NCI-H1930 (cell line): ENCODE measurements at regions not wholly inside any gene's neighbourhood (a gene's known extent, or its start where the extent isn't known, plus 50 kb on each side); places are given as distances from the start of the nearest gene placed in this dataset.
"Not testable (repeated sequence)": the region's sequence is repeated elsewhere in the genome, so short reads cannot be mapped to it uniquely, and the experiment has no call there.

Experiments
- DNase-seq, 2 experiments: peaks; one replicate each; lab custom pipeline; 2025; lab: John Stamatoyannopoulos, UW

DNA sequence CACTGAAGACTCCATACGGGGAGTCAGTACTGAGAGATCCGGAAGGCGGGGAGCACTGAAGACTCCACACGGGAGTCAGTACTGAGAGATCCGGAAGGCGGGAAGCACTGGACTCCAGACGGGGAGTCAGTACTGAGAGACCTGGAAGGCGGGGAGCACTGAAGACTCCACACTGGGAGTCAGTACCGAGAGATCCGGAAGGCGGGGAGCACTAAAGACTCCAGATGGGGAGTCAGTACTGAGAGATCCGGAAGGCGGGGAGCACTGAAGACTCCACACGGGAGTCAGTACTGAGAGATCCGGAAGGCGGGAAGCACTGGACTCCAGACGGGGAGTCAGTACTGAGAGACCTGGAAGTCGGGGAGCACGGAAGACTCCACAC lies 77.2 kb downstream of the DLL1 start:
- DNase-seq = not testable (repeated sequence)

DNA sequence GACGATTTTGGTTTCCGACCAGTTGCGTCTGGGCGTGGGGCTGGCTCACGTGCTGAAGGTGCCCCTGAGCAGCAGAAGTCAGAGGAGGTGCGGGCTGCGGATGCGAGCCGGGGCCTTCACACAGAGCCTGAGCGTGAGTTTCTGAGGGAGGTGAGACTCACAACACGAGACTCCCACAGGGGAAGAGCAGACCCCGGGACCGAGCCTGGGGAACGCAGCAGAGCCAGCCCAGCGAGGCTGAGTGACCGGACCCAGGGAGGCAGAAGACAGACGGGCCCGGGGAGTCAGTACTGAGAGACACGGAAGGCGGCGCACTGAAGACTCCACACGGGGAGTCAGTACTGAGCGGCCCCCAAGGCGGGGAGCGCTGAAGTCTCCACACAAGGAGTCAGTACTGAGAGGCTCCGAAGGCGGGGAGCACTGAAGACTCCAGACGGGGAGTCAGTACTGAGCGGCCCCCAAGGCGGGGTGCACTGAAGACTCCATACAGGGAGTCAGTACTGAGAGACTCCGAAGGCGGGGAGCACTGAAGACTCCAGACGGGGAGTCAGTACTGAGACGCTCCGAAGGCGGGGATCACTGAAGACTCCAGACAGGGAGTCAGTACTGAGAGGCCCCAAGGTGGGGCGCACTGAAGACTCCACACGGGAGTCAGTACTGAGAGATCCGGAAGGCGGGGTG lies 77.8 kb downstream of the DLL1 start:
- DNase-seq = no peak

GRCh38 chr6:170212051-170212756 lies 78.7 kb downstream of the DLL1 start:
- DNase-seq = no peak

DNA sequence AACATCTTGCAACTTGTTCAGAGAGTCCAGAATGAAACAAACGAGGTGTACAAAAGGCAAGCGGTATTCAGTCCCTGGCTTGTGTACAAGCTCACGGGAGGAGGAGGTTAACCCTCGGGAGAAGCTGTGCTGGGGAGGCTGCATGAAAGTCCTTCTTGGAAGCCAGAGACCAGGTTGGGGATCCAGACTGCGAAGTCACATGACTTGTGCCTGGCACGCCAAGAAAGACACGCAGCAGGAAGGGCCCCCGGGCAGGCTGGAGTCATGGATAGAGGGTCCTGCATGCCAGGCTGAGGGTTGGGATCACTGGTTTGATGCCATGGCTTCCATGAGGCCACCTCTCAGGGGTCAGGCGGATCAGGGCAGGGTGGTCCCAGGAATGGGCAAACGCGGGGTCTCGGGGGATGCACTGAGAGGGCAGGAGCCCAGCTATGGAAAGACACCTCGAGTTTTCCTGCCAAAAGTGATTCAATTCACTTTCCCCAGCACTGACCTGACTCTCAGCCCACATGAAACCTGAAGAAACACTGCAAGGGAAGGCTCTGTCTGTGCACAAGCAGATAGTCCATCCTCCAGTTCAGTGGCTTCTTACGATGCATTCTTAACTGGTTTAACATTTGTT lies 79.4 kb downstream of the DLL1 start:
- no peak for DNase-seq

DNA sequence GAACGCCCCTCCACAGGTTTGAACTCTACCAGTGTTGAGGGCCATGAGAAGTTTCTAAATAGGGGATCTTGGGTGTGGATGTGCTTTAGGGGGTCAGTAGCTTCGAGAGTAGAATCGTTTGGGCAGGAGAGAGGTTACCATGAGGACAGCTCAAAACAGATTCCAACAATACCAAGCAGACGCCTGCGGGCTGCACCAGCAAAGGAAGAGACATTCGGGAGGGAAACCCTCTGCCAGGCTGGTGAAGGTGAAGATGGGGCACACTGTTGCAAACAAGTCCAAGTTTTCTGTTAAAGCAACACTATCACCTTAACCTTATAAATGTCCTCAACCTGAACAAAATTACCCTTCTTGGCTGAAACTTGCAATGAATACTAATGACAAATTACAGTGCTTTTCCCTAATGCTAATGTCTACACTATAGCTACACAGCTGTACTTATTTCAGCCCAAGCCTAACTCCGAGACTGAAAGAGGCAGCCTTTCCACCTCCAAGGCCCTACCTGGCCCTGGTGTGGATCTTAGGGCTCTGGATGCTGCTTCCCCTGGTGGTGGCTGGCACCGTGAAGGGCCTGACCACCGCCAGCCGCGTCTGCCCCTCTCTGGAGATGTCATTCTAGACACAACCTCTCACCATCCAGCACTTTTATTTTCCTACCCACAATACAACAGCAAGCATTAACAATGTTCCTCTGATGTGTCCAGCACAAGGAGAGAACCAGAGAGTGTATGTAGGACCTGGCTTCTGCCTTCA lies 80.1 kb downstream of the DLL1 start:
- no peak for DNase-seq

DNA sequence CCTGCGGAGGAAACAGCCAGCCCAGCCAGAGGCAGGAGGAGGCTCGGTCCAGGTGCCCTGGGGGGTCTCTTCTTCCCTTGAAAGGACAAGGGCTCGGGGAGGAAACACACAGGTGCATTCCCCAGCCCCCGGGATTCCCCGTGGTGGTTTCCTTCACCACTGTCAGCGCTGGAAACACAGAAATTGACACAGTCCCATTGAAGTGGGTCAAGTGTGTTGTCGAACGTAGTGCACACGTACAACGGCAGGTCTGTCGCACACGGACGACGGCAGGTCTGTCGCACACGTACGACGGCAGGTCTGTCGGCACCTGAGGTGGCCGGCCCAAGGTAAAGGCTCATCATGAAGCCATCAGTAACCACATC lies 80.9 kb downstream of the DLL1 start:
- no peak for DNase-seq

DNA sequence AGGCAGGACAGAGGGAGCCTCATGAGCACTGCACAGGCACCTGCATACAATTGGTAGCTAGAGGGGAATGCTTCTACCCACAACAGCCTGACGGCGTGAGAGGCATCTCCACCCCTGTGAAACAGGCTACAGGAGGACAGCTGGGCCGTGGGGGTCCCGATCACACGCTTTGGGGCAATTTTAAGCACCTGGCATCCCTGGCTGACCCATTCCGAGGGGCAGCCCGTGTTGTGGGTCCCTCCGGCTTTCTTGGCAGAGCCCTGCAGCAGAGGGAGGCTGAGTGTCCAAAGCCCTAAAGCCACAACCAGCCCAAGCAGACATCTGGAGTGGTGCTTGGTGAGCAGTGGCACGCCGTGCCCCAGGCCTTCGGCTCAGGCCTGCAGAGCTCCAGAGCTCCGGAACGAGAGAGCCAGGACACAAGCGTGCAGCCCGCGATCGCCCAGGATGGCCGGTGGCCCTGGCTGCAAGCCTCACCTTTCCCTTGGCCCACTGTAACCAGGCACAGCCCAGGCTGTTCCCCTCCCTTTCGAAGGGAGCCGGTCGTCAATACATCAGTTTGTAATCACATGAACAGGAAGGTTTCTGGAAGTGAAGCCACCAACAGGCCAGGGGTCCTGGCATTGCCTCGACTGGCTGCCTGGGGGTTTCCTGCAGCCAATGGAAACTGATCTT lies 81.4 kb downstream of the DLL1 start:
- DNase-seq = no peak

DNA sequence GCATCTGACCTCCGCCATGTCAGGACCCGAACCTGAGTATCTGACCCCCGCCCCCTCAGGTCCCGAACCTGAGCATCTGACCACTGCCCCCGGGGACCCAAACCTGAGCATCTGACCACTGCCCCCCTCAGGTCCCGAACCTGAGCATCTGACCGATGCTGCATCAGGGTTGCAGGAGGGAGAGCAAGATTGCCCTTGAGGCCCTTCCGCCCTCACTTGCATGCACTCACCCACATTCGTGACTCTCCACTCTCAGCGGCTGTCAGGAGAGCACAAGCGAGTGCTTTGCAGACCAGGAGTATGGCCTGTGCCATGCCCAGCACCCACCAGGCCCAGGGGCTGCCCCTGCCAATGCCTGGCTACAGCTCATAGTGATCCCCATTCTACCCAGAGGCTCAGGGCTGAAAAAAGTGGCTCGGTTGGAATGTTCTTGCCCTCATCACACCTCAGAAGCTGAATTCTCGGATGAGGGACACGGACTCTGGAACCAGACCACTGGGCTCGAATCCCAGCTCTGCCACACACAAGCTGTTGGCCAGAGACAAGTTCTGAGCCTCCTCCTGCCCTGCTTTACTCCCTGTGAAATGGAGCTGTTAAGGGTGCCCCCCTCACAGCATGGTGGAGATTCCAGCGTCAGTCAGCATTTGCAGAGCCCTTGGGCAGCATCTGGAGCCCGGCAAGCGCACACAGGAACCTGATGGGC lies 82.1 kb downstream of the DLL1 start:
- no peak for DNase-seq

- no peak for DNase-seq
These were observed 82.7 kb downstream of the DLL1 start for GRCh38 chr6:170208182-170208601.

DNA sequence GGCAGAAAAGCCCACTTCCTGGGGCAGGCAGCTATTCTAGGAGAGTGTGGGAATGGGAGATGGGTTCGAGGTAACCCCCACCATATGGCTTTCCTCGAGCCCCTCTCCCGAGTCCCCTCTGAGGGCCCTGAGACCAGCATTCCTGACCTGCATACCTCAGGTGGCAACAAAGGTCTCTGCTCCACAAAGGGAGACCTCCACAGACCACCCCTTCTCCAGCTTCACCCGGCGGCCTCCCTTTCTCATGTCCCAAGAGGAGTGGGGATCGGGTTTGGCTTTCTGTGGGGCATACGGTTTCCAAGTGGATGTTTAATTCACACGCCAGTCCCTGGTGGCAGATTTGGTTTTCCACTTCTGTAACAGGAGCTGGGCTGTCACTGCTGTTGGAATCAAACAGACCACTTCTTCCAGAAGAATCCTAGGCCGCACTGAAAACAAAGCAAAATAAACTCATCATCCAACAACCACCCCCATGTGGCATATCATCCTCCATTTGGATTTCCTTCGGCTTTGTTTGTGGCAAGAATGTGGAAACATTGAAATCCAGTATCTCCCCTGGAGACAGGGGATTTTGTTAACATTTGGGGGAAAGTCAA lies 83.2 kb downstream of the DLL1 start:
- DNase-seq = no peak

DNA sequence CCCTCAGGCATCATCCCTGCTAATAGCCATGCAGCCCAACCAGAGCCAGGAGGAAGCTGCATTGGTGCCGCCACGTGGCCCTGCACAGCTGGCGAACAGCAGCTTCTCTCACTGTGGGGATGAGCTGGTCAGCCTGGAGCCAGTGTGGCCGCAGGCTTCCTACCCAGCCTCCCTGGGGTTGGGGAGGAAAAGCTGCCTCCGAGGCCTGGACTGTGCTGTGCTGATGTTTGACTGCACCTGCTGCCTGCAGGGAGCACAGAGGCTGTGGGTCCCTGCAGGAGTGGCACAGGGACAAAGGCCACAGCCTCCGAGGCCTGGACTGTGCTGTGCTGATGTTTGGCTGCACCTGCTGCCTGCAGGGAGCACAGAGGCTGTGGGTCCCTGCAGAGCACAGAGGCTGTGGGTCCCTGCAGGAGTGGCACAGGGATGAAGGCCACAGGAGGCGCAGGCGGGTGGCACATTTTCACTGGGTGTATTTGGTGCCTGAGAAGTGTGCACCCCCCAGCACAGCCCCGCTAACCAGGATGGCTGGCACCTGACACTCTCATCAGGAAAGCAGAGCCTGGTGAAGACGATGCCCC lies 83.9 kb downstream of the DLL1 start:
- no peak for DNase-seq

- no peak for DNase-seq
These were observed 84.6 kb downstream of the DLL1 start for GRCh38 chr6:170206317-170206621.

GRCh38 chr6:170205534-170206316 lies 85.2 kb downstream of the DLL1 start:
- no peak for DNase-seq

GRCh38 chr6:170205126-170205525 lies 85.8 kb downstream of the DLL1 start:
- DNase-seq = no peak

GRCh38 chr6:170203212-170203611 lies 87.7 kb downstream of the DLL1 start:
- no peak for DNase-seq

- DNase-seq = no peak
These were observed 88.3 kb downstream of the DLL1 start for GRCh38 chr6:170202416-170203135.

DNA sequence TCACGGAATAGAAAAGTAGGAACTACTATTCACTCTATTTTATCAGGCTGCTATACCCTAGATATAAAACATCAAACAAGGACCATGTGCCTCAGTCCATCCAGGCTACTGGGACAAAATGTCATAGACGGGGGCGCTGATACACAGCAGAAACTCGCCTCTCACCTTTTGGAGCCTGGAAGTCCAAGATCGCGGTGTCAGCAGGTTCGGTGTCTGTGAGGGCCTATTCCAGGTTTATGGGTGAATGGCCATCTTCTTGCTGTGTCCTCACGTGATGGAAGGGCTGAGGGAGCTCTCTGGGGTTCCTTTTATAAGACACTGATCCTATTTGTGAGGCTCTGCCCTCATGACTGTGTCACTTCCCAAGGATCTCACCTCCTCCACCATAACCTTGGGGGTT lies 89.5 kb downstream of the DLL1 start:
- no peak for DNase-seq

GRCh38 chr6:170200458-170200891 lies 90.4 kb downstream of the DLL1 start:
- DNase-seq = no peak

DNA sequence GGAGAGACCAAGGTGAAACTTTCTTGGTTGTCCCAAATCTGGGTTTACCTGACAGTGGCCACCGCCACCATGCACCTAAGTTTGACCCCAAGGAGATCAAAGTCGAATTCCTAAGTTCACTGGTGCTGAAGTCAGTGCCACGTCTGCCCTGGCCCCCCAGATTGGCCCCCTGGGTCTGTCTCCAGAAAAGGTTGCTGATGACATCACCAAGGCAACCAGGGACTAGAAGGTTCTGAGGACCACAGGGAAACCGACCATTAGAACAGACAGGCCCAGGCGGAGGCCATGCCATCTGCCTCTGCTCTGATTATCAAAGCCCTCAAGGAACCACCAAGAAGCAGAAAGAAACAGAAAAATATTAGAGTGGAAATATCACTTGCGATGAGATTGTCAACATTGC lies 91.2 kb downstream of the DLL1 start:
- no peak for DNase-seq
